Dedifferentiated amniotic fluid mesenchymal stem cell (primary cell): ENCODE measurements at regions not wholly inside any gene's neighbourhood (a gene's known extent, or its start where the extent isn't known, plus 50 kb on each side); places are given as distances from the start of the nearest gene placed in this dataset.

ENCODE experiments used
- DNase-seq: peaks from one replicate; pipeline ENCODE4 v3.0.0-alpha.2; 2016; ENCODE audit errors: extremely low spot score

DNA sequence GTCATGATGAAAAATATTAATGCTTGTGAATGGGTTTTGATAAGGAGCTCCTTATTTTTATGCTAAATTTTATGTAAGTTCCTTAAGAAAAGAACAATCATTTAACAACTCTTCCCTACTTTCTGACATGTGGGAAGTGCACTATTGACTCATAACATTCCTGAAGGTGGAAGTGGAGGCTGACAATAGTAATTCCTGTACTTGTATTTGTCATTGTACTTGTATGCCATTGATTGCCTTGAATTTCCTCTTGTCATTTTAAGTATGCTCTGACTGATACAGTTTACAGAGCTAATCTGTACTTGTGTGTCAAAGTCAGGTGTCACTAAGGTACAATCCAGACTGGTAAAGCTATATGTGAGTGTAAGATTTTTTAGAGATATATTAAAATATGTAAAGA, 440.0 kb downstream of the SLC16A7 start:
- DNase-seq = no peak

DNA sequence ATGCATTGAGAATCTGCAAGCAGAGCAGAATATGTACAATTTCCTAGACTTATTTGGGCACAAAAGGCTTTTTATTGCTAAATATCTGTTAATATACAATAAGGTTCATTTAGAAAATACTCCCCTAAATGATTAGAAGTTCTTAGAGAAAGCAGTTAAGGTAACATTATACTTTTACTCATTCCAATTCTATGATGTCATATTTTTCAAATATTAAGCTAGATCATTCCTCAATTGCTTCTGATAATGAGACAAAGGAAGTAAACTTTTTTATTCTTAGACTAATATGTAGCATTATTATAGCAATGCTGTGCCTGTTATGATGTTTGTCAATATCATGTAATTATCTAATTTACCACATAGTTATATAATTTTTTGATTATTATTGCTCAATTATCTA, 447.0 kb downstream of the SLC16A7 start:
- DNase-seq = no peak

DNA sequence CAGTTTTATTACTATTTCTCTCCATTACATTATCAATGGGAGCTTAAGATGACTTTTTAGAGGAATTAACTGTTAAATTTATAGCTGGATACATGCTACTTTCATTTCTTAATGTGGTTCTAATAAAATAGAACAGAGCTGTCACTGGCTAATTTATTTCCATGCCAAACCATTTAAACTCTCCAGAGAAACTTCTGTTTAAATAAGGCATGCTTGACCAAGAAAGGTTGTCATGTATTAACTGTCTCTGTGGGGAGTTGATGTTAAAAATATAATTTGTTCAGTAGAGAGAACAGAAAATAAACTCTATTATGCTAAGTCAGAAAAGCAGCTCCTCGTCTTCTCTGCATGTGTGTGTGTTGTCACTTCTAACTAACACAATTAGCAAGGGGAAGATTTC, 447.4 kb downstream of the SLC16A7 start:
- DNase-seq = no peak

DNA sequence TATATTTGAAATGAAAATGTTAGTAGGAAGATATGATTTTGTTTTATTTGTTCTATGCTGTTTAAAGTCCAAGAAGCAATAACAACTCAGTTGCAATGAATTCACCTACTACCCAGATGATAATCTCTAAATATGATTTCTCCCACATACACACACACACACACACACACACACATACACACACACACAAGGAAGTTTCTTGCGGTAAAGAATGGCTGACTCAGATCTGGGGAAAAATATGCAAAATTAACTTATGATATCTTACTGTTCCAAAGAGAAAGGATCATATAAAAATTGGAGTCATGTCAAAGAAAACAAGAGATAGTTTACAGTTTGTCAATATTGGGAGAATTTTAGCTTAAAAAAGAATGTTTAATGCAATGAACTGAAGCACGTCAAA, 456.7 kb downstream of the SLC16A7 start:
- DNase-seq = no peak

DNA sequence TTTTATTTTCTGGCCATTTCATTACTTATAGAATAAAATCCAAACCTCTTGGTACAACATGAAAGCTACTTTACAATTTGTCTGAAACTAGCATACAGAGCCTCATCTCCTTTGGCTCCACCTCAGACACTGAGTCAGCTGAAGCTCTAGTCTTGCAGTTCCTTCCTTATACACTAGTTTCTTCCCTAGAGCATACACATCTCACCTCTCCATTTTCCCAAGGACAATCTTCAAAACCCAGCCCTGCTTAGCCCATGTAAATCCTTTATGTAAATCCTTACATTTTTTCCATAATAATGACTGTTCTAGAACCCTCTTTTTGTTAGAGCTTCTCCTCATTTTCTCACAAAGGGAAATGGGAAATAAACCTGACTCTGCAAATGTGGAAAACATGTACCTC, 463.4 kb downstream of the SLC16A7 start:
- DNase-seq = no peak

DNA sequence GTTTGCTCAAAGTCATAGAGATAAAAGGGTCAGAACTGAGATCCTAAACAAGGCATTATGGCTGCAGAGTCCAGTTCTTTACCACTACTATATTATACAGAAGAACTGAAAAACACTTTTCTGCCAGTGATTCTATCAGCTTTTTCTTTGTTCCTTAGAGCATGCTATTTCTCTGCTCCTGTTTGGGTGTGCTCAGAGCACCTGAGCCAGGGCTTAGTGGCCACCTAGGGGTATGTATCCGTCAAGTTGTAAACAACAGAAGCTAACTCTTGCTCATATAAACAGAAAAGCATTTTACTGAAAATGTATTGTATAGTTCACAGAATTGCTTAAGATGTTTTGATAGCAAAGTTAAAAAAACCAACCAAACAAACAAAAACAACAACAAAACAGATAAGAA, 470.8 kb downstream of the SLC16A7 start:
- DNase-seq = no peak

DNA sequence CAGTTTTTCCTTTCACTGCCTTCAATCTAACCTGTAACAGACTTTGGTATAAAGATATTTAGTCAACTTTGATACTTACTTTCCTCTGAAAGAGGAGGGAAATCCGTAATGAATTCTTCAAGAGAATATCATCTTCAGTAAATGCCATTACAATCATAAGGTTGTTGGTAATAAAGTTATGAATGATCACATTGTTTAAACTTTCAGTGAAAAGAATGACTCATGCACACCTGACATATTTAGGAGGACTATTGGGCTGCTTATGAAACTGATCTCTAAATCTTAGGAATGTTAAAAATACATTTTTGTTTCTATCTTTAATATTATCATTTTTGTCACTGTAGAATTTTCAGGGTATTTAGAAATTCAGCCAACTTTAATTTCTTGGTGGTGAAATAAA, 474.7 kb downstream of the SLC16A7 start:
- DNase-seq = no peak

DNA sequence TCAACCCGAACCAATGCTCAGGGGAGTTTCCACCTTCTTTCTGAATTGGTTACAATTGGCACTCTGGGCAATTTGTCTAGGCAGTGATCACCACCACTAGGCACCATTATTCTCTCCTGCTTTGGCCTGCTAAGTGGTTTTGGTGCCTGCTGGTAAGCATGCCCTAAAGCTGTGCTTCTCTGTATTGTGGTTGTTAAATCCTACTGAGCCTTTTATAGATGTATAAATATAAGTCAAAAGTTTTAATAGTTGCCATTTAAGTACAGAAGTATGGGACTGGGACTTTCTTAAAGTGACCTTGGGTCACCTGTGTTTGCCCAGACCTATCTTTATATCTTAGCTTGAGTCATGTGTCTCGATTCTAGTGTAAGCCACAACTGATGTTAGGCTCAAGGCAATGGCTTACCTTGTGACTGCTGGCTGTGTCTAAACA, 475.9 kb downstream of the SLC16A7 start:
- DNase-seq = no peak

DNA sequence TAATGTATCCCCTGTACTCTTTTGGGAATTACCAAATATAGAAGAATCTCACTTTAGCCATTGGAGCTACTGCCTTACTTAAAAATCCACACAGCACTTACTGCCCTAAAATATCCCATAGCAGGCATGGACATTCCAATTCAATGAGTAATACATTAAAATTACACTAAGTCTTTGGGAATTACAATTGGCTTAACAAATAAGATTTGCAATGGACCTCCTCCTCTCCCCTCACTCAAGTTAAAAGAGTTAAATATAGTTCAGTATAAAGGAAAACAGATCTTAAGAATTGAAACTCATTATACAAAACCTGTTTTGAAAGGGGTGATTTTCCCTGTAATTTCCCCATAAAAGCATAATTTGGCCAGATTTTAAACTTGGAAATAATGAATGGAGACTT, 477.1 kb downstream of the SLC16A7 start:
- DNase-seq = no peak

DNA sequence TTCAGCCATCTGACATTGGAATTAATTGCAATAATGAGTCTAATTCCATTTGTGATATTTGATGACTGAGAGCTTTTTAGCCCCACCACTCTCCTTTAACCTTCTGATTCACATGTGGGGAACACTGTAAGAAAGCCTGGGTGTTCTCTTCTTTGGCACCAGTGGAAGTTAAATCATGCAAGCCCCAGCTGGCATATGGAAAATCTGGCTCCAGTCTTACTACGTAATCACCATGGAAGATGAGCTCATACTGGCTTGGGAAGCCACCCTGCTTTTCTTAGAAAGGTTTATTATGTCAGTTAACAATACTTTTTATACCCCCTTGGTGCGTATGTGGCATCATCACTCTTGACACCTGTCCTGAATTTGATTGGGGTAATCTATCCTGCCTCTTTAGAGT, 479.3 kb downstream of the SLC16A7 start:
- no peak for DNase-seq

DNA sequence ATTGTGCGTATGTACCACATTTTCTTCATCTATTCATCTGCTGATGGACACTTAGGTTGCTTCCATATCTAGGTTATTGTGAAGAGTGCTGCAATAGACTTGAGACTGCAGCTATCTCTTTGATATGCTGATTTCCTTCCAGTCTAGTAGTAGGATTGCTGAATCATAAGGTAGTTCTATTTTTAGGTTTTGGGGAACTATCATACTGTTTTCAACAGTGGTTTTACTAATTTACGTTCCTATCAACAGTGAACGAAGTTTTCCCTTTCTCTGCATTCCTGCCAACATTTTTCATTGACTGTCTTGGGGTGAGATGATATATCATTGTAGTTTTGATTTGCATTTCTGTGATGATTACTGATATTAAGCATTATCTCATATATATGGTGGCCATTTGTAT, 482.2 kb downstream of the SLC16A7 start:
- no peak for DNase-seq

DNA sequence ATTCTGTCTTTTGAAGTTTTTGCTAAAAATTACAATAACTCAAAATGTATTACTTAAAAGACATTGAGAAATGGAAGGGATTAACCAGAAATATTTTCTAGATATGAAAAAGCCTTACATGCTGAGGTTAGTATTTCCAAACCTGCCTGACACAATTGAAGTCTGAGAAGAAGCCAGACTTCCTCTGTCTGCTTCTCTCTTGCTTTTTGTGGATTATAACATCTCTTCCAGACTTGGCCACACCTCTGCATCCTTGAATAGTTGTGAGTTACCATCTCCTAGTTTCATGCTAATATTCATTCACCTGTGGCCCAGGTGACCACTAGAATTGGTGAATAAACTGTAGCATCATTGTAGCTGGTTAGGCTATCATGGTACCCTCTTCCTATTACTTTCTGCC, 497.6 kb downstream of the SLC16A7 start:
- DNase-seq = no peak

DNA sequence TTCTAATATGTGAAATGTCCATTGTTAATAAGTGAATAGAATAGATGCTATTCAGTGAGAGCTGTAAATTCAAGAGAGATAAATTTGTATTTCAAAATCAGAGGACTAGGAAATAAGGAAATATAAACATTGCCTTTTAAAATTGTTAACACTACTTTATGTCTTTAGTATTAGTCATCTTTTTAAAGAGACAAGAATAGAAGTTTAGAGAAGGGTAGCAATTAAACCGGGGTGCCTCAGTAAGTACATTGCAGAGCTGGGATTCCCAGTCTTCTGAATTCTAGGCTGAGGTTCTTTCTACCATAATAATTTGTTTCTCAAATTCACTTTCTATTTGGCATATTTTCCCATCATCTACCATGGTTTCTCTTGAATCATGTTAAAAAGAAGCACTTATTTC, 498.6 kb downstream of the SLC16A7 start:
- DNase-seq = no peak

DNA sequence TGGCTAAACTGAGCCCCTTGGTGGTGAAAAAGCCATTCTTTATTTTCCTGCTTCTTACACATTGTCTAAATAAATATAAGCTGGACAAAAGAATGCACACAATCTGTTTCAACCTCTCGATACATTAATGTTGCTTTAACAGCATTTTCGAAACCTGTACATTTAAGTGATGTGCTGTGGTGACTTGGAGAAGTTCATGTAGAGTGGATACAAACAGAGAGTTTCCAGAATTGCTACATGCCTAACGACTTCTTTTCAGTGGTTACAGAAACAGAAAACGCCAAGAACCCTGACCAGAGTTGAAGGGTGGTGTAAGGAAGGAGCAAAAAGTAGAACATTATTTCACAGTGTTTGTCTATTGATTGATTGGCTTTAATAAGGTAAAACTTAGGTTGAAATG, 500.9 kb downstream of the SLC16A7 start:
- no peak for DNase-seq

DNA sequence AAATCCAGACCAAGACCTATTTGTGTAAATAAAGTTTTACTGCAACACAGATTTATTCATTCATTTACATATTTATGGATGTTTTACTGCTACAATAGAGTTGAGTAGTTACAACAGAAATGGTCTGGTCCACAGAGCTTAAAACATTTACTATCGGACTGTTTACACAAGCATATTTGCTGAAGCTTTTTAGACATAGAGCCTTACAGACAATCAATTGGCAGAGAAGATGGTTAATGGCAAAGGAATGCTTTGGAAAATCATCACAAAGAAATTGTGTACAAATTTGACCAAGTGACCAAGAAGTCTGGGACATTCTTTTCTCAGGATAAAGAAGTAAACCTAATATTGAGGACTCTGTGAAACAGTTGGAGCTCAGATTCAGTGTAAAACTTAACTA, 504.3 kb downstream of the SLC16A7 start:
- no peak for DNase-seq

DNA sequence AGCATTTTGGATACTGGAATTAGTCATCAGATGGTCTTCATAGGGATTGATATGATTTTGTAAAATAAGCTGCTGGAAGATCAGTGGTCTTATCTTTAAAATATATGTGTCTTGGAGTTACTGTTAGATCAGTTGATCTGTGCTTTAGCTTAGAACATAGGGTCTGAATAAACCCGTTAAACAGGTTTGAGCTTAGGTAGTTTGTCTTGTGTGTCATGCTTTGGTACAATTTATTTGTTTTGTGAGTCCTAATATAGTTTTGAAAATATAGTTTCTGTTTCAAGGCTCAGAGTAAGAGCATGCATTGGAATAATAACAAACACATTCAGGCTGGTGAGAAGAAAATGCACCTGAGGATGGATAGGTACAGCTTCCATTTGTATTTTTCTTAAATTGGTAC, 505.0 kb downstream of the SLC16A7 start:
- no peak for DNase-seq

DNA sequence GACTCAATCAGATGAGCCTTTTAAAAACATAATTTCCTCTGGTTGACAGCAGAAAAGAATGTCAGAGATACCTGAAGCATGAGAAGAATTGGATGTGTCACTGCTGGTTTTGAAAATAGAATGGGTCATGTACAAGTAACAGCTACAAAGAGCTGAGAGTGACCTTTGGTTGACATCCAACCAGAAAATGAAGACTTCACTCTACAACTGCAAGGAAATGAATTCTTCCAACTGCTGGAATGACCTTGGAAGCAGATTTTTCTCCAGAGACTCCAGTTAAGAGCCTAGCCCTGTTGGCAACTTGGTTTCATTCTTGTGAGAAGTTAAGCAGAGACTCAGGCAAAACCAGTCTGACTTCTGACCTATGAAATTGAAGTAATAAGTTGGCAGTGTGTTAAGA, 505.9 kb downstream of the SLC16A7 start:
- DNase-seq = no peak

DNA sequence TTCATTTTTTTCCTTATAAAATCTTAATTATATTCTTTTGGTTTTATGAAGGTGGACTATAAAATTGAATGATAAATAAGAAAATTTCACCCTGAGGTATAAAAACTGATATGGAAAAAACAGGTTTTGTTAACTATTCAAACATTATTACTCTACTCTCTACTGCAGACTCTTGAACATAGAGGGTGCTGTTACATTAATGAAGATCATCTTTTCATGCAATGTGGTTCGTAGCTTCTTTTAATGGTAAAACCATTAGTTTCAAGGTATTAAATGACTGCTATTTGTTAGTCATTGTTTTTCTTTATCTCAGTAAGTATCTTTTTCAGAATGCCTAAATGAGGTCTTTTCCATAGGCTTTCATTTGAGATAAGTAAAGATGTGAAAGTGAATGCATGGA, 510.4 kb downstream of the SLC16A7 start:
- DNase-seq = no peak

DNA sequence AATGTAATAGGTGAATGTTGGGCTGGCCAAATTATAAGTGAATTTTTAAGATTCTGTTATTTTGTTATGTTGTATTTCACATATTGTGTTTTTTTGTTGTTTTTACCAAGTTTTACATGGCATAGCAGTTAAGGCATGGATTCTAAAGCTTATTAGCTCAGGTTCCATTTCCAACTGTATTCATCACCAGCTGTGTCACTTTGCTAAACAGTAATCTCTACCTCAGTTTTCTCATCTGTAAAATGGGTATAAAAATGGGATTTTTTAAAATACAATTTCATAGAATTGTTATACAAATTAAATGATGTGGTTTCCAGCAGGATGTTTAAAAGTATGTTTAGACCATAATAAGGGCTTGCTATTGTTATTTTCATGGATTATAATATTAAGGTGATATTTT, 512.2 kb downstream of the SLC16A7 start:
- no peak for DNase-seq

DNA sequence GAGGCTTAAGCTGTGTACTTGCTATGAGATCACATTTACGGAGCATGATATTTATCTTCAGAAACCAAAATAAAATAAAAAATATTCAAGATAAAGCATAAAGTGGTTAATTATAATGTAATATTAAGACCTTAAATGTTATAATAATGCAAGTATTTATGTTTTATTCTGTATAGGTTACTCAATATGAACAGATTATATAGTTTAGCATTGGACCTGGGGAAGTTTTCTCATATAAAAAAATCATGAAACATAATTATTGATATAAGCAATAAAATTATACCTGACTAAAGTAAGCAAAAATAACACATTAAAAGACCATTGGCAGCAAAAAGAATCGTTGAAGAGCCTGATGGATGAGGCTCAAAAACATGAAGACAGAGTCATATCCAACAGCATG, 516.2 kb downstream of the SLC16A7 start:
- no peak for DNase-seq

DNA sequence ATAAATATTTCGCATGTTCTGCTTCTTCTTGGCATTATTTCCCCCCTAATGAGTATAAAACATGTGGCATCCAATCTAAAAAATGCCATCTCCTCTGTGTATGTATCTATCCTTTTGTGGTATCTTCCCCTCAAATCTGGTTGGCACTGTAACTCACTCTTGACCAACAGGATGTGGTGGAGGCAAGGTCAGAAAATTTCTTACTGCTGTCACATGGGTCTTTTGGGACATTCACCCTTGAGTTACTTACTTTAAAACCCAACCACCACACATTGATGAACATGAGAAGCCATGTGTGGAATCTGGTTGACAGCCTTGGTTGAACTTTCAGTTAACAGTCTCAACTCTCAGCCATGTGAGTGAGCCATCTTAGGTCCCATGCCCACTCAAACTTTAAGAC, 516.9 kb downstream of the SLC16A7 start:
- DNase-seq = no peak

DNA sequence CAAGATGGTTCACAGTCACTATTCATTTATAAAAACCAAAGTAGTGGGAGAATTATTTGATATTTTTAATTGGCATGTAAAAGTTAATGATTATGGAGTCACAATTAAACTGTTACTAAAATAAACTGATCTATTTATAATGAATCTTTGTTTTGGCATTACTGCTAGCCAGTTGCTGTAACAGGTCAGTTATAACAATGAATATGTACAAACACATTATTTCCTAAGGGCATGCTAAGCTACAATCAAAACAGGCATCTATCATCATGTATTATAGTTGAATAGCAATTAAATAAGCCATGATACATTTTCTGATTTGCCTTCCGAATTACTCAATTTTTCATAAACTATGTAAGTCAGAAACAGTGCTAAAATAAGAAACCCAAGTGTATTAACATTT, 518.3 kb downstream of the SLC16A7 start:
- no peak for DNase-seq

DNA sequence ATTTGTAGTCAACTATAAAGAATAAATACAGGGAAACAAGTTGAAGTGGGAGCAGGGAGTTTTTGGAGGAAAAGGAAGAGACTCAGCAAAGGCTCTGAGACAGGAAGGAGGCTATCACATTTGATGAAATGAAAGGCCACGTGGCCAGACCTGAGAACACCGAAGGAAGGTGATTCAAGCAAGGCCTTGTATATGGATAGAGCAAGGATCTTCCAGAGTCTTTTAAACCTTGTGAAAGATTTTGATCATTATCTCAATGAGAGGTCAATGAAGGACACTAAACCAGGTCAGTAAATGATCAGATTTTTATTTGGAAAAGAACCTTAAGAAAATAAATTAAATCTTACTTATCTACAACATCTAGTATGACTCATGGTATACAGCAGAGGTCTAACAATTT, 523.5 kb downstream of the SLC16A7 start:
- DNase-seq = no peak

DNA sequence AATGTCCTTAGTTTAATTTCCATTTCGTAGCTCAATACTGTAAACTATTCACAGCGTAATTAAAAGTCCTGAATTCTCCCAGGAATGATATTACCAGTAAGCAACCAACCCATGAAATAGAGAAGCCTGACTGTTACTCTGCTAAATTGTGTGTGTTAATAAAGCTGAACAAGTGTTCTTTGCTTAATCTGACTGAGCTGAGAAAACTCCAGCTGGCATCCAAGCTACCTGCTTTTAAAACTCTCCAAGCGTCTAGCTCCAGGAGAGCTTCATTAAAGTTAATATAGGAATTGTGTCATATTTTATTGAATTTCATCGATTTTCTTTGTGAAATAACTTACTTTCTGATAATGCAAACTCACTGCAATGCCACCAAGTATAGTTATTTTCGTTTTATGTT, 524.4 kb downstream of the SLC16A7 start:
- DNase-seq = no peak

DNA sequence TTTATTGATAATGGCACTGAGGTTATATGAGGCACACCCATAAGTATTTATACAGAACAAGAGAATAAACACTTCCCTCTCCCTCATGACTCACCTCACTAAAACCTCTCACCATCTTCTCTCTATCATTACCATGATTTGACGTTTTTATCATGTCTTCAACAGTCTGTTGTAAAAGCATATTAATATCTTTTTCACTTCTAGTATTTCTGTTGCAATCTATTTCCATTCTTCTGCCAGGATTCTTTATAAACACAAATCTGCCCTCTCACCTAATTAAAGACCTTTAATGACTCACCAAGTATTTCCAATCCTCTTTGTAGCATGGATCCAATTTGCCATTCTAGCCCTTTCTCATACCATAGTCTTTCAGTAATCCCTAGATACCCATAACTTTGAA, 527.7 kb downstream of the SLC16A7 start:
- DNase-seq = no peak
